Hippocampal formation (tissue), 2 donors: ENCODE measurements at regions not wholly inside any gene's neighbourhood (a gene's known extent, or its start where the extent isn't known, plus 50 kb on each side); places are given as distances from the start of the nearest gene placed in this dataset.

Source experiments
- DNase-seq, 2 donors: peaks; one replicate each; lab custom pipeline; 2025; lab: John Stamatoyannopoulos, UW

DNA sequence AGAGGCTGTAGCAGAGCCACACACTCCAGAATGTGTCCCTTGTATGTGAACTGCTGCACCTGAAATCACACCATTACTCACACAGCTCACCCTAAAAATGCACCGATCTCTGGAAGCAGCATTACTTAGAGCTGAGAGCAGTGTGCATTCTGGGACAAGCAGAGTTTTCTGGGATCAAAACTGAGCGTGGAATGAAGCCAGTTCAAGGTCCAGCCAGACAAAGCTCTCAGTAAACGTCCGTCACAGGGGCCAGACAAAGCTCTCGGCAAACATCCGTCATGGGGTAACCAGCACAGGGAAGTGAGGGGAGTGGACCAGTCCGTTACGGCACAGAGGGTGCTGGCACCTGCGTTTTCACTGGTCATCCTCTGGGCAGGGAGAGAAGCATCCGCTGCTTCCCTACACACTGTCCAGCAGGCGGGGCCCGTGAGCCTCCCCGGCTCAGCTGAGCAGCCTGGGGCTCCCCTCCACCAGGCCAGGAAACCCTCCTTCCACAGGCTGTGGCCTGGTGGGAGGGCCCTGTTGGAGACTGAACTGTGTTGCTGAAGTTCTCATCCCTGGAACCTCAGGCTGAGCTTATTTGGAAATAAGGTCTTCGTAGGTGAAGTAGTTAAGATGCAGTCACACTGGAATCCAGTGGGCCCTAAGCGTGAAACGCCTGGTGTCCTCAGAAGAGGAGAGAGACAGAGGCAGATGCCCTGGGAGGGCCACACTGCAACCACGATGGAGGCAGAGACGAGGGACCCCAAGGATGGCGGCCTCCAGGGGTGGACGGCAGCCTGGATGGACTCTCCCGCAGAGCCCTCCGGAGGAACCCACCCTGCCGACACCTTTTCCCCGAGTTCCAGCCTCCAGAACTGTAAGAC is 883.9 kb downstream of the BRD1 start:
- DNase-seq, result peak; percentile 37 to 61

GRCh38 chr22:48942698-48943566 is 884.7 kb downstream of the BRD1 start:
- DNase-seq, result no peak

DNA sequence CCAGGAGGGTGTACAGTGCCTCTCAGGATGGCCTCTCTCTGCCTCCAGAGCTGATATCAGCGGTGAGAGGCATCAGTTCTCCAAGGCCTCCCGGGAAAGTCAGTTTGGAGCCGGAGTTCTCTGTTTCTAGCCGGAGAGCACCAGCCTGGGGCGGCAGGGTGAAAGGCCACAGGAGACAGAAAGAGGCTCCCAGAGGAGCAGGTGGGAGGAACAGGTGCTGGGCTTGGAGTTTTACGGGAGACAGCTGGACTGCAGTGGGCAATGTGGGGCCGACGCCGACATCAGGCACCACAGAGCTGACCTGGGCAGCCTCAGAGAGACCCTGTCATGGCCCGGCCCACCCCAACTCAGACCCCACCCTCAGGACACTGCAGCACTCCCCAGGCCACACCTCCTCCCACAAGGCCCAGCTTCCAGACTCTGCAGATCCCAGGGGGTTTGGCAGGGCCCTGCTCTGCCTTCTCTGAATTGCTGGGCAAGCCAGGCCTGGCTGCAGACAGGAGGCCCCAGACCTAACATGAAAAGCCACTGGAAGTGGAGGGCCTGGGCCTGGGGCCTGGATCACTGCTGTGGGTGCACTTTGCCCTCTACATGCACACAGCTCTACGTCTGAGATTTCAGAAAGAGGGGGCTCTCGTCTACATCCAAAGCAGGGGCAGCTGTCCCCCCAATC is 885.6 kb downstream of the BRD1 start:
- no peak for DNase-seq

GRCh38 chr22:48941033-48941902 is 886.4 kb downstream of the BRD1 start:
- DNase-seq, result no peak

- DNase-seq, result no peak
These were observed 887.2 kb downstream of the BRD1 start for GRCh38 chr22:48940266-48941032.

GRCh38 chr22:48939441-48940265 is 888.0 kb downstream of the BRD1 start:
- no peak for DNase-seq

DNA sequence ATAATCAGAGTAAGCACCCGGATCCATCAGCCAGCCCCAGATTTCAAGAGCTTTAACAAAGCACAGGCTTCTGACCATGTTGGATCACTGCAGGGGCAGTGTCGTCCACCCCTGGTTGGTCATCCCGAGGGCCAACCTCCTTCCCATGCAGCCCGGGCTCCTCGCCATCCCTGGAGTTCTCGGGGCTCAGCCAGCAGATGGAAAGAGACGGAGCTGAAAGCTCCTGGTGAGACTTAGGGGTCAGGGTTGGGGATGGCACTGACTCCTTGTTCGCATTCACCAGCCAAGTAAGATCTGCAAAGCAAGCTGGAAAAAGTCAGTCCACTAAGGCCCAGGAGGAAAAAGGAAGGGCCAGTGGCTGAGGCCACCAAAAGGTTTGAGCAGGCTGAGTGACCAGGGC is 888.9 kb downstream of the BRD1 start:
- DNase-seq, result no peak

DNA sequence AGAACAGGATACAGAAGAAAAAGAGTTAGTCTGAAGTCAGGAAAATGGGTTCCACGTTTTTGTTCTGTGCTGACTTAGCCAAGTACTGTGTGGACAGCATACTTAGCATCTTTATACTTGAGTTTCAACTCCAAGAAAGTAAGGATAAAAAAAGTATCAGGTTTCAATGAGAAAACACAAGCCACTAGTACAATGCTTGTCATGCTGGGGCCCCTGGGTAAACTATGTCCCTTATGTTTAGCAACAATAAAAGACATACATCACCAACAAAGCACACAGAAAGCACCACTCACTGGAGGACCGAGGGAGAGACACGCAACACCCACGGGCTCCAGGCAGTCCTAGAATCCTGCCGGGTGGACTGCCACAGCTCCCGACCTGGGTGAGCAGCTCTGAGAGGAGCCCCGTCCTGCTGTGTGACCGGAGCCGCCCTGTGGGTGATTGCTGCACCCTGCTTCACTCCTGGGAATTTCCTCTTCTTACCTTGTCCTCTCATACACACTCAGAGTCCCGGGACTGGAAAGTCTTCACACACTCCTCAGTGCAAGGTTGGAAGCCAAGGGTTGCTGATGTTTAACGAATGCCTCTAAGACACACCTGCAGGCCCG is 890.5 kb downstream of the BRD1 start:
- DNase-seq, result no peak

GRCh38 chr22:48936391-48936790 is 891.3 kb downstream of the BRD1 start:
- DNase-seq, result no peak

DNA sequence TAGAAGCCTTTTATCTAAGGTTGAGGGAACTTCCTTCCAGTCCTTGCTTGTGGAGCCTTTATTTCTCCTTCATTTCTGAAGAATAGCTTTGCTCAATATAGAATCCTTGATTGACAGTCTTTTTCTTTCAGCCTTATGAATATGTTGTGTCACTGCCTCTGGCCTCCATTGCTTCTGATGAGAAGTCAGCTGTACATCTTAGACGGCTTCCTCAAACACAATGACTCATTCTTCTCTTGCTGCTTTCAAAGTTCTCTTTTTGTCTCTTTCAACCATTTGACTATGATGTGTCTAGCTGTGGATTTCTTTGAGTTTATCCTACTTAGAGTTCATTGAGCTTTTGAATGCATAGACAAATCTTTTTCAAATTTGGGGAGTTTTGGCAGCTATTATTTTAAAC is 893.2 kb downstream of the BRD1 start:
- DNase-seq, result no peak

DNA sequence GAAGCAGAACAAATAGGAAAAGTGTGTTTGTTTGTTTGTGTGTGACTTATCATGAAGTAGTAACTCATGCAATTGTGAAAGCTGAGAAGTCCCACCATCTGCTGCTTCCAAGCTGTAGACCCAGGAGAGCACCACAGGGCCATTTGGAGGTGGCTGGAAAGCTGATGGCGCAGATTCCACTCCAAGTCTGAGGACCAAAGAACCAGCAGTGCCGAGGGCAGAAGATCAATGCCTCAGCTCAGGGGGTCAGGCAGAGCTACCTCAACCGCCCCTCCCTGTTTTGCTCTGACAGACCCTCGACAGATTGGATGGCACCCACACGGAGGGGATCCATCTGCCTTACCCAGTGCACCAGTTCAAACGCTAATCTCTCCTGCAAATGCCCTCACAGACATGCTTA is 896.2 kb downstream of the BRD1 start:
- no peak for DNase-seq

DNA sequence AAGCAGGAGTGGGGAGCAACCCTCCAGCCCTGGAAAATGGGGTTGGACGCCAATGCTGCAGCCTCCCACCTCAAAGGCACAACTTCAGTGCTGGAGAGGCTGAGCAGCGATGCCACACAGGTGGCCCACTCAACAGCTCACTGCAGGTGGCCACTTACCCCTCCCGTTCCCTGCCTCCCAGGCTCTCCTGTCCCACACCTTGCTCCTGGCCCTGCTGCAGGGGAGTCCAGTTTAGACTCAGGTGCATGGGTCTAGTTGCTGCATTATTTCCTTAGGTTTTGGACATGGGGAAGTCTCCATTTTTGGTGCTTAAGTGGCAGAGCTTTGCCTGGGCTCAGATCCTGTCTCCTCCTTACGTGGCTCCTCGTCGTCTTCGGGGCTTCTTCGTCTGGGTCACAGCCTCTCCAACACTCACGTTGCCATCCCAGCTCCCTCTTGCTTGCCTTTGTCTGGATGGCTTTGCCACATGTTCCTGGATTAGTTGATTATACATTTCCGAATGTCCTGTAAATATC is 898.3 kb downstream of the BRD1 start:
- no peak for DNase-seq

DNA sequence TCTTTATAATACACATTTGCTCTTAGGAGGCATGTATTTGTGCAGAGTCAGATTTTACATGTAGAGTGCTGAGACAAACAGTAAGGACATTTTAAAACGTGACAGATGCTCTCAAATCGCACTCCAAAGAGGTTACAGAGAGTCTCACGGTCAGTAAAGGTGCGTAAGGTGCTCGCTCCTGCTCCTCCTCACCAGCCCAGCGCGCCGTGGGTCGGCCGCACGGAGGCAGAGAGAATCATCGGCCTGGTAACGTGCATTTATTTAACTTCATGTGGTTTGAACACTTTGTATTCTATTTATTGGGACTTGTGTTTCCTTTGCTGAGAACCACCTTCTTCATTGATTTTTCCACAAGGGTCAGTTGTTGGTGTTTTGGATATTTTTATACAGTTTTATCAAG is 900.1 kb downstream of the BRD1 start:
- DNase-seq, result no peak

- DNase-seq, result no peak
These were observed 901.0 kb downstream of the BRD1 start for GRCh38 chr22:48926643-48927042.

DNA sequence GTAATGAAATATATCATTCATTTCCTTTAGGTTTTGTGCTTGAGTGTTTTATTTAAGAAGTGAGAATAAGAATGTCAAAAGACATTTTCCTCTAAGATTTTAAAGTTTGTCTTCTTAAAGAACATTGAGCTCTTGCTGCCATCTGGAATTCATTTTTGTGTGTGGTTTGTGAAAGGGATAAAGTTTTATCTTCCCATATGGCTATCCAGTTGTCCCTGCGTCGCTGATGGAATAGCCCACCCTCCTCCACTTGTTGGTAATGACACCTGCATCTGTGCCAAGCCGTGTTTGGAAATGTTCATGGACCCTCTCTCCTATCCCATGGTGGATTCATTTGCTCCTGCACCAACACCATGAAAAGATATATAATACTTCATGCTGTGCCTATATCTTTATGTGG is 901.5 kb downstream of the BRD1 start:
- DNase-seq, result no peak

GRCh38 chr22:48925450-48925849 is 902.2 kb downstream of the BRD1 start:
- DNase-seq, result no peak

DNA sequence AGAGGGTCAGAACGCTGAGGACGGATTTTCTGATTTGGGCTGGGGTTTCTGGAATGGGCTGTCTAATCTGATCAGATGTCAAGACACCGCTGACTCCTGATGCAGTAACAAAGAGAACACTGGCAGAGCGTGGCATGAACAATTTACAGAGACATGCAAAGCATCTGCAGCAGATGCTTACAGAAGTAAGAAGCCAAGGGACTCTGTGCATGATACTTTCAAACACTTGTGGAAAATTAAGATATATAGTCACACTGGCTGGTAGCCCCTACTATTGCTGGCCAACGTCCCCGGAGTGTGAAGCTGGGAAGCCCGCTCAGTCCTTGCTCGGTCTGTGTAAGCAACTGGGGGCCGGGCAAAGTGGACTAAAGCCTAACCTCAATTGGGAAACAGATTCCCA is 903.7 kb downstream of the BRD1 start:
- DNase-seq, result no peak

DNA sequence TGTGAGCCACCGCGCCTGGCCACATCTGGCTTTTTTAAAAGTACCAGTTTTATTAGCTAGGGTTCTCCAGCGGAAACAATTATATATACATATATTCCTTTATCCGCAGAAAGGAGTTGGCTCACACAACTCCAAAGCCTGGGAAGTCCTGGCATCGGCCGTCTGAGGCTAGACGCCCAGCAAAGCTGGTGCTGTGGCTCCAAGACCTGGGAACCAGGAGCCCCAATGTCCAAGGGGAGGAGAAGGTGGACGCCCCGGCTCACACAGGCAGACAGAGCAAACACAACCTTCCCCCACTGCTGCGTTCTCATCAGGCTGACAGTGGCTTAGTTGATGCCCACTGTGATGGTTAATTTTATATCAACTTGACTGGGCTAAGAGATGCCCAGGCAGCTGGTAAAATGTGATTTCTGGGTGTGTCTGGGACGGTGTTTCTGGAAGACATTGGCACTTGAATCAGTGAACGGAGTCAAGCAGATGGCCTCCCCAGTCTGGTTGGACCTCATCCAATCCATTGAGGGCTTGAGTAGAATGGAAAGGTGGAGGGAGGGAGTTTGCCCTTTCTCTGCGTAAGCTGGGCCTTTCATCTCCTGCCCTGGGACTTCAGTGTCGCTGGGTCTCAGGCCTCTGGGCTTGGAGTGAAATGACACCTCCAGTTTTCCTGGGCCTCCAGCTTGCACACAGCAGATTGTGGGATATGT is 904.4 kb downstream of the BRD1 start:
- DNase-seq, result no peak
